ENCODE measurements at regions not wholly inside any gene's neighbourhood (a gene's known extent, or its start where the extent isn't known, plus 50 kb on each side); places are given as distances from the start of the nearest gene placed in this dataset.

GRCh38 chr3:103601666-103602065 is 1166.9 kb downstream of the ZPLD1 start:
- TF ChIP-seq POLR2A (IDR thresholded peaks at IDR 0.05) (no peak), CTCF (IDR thresholded peaks at IDR 0.05) (no peak)

Measured in body of pancreas (tissue), 4 donors.